Mesothelial cell of epicardium (in vitro differentiated cells): ENCODE measurements at regions not wholly inside any gene's neighbourhood (a gene's known extent, or its start where the extent isn't known, plus 50 kb on each side); places are given as distances from the start of the nearest gene placed in this dataset.
A peak's percentile ranks its signal among the peaks of the same experiment; 100 is the strongest.

Source experiments
- DNase-seq, 2 experiments: peaks; one replicate each; pipeline ENCODE4 v3.0.0; 2021; ENCODE audit warnings: low spot score in 2 of 2; ENCODE audit not compliant: unreplicated experiment in 2 of 2
- H3K27ac Mint-ChIP-seq: 2 replicates; pipeline ENCODE4 v1.8.0; 2021; ENCODE audit warnings: mixed read lengths
- H3K27me3 Mint-ChIP-seq: 2 replicates; pipeline ENCODE4 v1.8.0; 2021; ENCODE audit warnings: low read depth, mixed read lengths
- H3K36me3 Mint-ChIP-seq: 2 replicates; pipeline ENCODE4 v1.8.0; 2021; ENCODE audit warnings: mixed read lengths
- H3K4me1 Mint-ChIP-seq: 2 replicates; pipeline ENCODE4 v1.8.0; 2021; ENCODE audit warnings: mixed read lengths
- H3K4me3 Mint-ChIP-seq: 2 replicates; pipeline ENCODE4 v1.8.0; 2021; ENCODE audit warnings: mild to moderate bottlenecking, moderate library complexity, mixed read lengths
- H3K9me3 Mint-ChIP-seq: 2 replicates; pipeline ENCODE4 v1.8.0; 2021; ENCODE audit warnings: mixed read lengths
- TF ChIP-seq, protein P1 (sequence below): fragments of 200-600 bp; sonication (generic); IDR thresholded peaks from one replicate; pipeline ENCODE4 v1.5.0; 2021; ENCODE audit warnings: antibody characterized with exemption; ENCODE audit not compliant: unreplicated experiment

DNA sequence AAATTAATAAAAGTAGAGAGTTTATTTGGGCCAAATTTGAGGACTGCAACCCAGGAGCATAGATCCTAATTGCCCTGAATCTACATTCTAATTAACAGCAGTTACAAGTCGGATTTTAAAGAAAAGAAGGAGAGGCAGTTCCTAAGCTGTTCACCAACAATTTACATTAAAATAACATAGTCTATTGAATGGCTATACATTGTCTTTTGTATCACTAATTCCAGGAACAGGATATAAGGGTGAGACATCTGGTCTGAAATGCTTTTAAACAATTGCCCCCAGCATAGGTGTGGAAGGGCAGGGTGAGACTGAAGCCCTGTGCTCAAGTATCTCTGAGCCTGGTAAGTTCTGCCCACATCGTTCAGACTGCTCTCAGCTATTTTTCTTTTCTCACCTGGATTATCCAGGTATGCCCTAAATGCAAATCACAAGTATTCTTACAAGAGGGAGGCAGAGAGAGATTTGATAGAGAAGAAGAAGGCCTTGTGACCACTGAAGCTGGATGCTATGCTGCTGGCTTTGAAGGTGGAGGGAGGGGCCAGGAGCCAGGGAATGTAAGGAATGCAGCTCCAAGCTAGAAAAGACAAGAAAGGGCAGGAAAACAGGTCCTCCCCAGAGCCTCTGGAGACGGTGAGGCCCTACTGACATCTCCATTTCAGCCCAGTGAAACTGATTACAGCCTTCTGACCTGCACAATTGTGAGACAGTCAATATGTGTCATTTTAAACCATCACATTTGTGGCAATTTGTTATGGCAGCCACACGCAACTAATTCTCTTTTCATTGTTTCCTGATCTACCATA lies 189.4 kb upstream of the ARL4C start:
- Mint-ChIP-seq H3K9me3 (no peaks in the 10 kb centered on the region), H3K4me1 (peaks cover 52% of the 10 kb centered on the region), H3K36me3 (no peaks in the 10 kb centered on the region), H3K27me3 (peaks cover 10% of the 10 kb centered on the region), H3K27ac (peak overlapping the region; percentile 91), H3K4me3 (no peak overlapping the region)
- DNase-seq = peak; percentile 37 to 60
- TF ChIP-seq, protein P1, sequence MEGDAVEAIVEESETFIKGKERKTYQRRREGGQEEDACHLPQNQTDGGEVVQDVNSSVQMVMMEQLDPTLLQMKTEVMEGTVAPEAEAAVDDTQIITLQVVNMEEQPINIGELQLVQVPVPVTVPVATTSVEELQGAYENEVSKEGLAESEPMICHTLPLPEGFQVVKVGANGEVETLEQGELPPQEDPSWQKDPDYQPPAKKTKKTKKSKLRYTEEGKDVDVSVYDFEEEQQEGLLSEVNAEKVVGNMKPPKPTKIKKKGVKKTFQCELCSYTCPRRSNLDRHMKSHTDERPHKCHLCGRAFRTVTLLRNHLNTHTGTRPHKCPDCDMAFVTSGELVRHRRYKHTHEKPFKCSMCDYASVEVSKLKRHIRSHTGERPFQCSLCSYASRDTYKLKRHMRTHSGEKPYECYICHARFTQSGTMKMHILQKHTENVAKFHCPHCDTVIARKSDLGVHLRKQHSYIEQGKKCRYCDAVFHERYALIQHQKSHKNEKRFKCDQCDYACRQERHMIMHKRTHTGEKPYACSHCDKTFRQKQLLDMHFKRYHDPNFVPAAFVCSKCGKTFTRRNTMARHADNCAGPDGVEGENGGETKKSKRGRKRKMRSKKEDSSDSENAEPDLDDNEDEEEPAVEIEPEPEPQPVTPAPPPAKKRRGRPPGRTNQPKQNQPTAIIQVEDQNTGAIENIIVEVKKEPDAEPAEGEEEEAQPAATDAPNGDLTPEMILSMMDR = no peak

DNA sequence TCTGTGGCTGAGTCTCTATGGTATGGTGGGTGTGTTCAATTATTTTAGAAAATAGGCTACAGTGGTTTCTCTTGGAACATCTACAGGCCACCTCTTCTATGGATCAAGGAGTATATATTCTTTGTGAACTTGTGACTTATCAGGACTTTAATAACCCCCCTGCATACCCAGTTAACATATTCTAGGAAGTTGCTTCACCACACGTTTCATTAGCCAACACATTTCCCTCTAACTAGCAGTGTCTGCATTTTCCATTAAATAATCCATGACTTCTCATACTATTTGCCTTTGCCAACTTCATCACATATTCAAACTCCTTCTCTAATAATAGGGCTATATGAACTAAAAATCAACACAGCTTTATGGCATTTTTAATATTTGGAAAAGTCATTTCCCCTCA lies 187.6 kb upstream of the ARL4C start:
- H3K4me3 Mint-ChIP-seq = no peak overlapping the region
- no peak overlapping the region for H3K27ac Mint-ChIP-seq
- DNase-seq = no peak
- H3K27me3 Mint-ChIP-seq = peaks cover 4% of the 10 kb centered on the region
- H3K4me1 Mint-ChIP-seq = peaks cover 37% of the 10 kb centered on the region
- H3K9me3 Mint-ChIP-seq = no peaks in the 10 kb centered on the region
- no peaks in the 10 kb centered on the region for H3K36me3 Mint-ChIP-seq
- TF ChIP-seq, protein P1 = no peak

DNA sequence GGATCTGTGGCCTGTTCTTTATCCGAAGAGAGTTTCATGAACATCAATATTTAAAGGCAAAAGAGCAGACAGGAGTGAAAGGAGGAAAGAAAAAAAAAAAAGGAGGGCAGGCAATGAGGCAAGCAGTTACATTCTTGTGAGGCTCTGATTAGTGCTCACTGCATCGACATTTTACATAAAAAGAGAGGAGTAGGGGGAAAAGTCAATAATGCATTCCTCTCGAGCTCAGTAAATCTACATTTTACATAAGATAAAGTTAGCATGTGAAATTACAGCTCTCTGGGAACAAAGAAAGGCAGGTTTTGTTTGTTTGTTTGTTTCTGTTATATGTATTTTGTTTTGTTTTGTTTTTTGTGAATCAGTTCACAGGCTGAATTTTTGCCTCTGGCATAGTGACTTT lies 187.1 kb upstream of the ARL4C start:
- Mint-ChIP-seq H3K4me3 (no peak overlapping the region), H3K4me1 (peaks cover 37% of the 10 kb centered on the region), H3K36me3 (no peaks in the 10 kb centered on the region), H3K27ac (peak overlapping the region; percentile 5), H3K9me3 (no peaks in the 10 kb centered on the region), H3K27me3 (peaks cover 3% of the 10 kb centered on the region)
- TF ChIP-seq, protein P1 = no peak
- no peak for DNase-seq

DNA sequence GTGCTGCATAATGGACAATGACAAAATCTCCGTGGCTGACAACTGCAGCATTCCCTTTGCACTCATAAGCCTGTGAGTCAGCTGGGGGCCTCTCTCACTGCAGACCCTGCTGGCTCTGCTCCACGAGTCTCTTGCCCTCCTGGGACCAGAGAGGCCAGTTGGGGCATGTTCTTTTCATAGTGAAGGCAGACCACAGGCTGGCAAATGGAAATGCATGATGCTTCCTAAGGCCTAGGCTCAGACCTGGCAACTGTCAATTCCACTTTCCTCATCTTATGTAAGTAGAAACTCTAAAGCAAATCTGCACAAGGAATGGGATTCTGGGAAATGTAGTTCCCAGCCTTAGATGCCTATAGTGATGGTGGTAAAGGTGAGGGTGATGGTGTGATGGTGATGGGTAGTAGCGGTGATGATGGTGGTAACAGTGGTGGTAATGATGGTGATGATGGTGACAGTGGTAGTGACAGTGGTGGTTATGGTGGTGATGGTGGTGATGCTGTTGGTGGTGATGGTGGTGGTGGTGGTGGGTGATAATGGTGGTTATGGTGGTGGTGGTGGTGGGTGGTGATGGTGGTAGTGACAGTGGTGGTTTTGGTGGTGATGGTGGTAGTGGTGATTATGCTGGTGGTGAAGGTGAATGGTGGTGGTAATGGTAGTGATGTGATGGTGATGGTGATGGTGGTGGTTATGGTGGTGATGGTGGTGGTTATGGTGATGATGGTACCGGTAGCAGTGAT lies 185.8 kb upstream of the ARL4C start:
- Mint-ChIP-seq H3K4me3 (no peak overlapping the region), H3K9me3 (no peaks in the 10 kb centered on the region), H3K4me1 (peaks cover 39% of the 10 kb centered on the region), H3K27me3 (no peaks in the 10 kb centered on the region), H3K27ac (no peak overlapping the region), H3K36me3 (no peaks in the 10 kb centered on the region)
- no peak for DNase-seq
- TF ChIP-seq, protein P1 = no peak

DNA sequence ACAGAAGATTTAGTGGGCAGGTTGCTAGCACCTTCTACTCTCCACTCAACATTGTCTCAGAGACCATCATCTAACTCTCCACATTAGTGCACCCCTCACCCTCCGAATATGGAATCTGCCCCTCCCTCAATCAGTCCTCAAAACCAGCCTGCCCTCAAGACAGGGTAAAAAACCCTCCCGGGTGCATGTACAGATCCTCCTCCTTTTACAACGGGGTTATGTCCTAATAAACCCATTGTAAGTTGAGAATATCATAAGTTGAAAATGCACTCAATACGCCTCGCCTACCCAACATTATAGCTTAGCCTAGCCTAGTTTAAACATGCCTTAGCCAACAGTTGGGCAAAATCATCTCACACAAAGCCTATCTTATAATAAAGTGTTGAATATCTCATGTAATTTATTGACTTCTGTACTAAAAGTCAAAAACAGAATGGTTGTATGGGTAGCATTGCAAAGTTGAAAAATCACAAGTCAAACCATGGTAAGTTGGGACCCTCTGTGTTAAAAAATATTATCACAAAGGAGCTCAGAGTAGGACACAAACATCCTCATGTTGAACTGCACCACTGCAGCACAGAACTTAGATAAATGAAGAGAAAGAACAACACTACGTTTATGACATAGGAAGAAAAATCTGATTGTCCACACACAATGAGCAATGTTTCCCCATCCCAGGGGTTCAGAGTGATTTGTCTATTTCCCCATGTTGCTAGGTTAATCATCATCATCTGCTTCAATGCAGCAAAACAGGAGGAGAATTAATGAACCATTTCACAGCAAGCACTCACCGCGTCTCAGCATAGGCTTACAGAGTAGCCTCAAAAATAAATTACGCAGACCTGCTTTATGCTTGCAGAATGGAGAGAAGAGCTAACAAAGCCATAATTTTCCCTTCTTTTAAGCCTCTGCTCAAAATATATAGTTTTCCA lies 184.1 kb upstream of the ARL4C start:
- no peak for DNase-seq
- Mint-ChIP-seq H3K27ac (no peak overlapping the region), H3K4me1 (peaks cover 35% of the 10 kb centered on the region), H3K9me3 (no peaks in the 10 kb centered on the region), H3K36me3 (no peaks in the 10 kb centered on the region), H3K4me3 (no peak overlapping the region), H3K27me3 (no peaks in the 10 kb centered on the region)
- TF ChIP-seq, protein P1 = no peak
